Neutrophil (primary cell): ENCODE measurements at regions not wholly inside any gene's neighbourhood (a gene's known extent, or its start where the extent isn't known, plus 50 kb on each side); places are given as distances from the start of the nearest gene placed in this dataset.

Source experiments
- H3K27ac ChIP-seq: fragments of 200-600 bp; sonication (generic); 2 replicates; pipeline ENCODE4 v1.5.1; 2016; ENCODE audit warnings: mild to moderate bottlenecking, moderate library complexity
- H3K27me3 ChIP-seq: fragments of 200-600 bp; sonication (generic); 2 replicates; pipeline ENCODE4 v1.6.0; 2016; ENCODE audit warnings: mild to moderate bottlenecking
- H3K36me3 ChIP-seq: fragments of 200-600 bp; sonication (generic); 2 replicates; pipeline ENCODE4 v1.5.1; 2017
- H3K4me1 ChIP-seq, 2 experiments: fragments of 200-600 bp in 1 of 2; sonication (generic) in 1 of 2; 1 replicate in 1 of 2; 2 replicates in 1 of 2; pipeline versions ENCODE4 v1.5.1 to v1.6.1; 2013 to 2016; ENCODE audit warnings: low read depth in 1 of 2, low read length in 1 of 2, mild to moderate bottlenecking in 1 of 2, moderate library complexity in 1 of 2; ENCODE audit not compliant: control insufficient read depth in 1 of 2, insufficient read depth in 1 of 2
- H3K4me3 ChIP-seq, 2 experiments: fragments of 200-600 bp in 1 of 2; sonication (generic) in 1 of 2; 1 replicate in 1 of 2; 2 replicates in 1 of 2; pipeline ENCODE4 v1.5.1; 2013 to 2016; ENCODE audit warnings: low read depth in 1 of 2, low read length in 1 of 2, mild to moderate bottlenecking in 1 of 2, moderate library complexity in 1 of 2
- H3K9me3 ChIP-seq: fragments of 200-600 bp; sonication (generic); 2 replicates; pipeline ENCODE4 v1.5.1; 2016
- CTCF ChIP-seq: fragments of 200-600 bp; sonication (generic); IDR thresholded peaks from 2 replicates; pipeline ENCODE4 v1.5.1; 2016; ENCODE audit warnings: antibody characterized with exemption

DNA sequence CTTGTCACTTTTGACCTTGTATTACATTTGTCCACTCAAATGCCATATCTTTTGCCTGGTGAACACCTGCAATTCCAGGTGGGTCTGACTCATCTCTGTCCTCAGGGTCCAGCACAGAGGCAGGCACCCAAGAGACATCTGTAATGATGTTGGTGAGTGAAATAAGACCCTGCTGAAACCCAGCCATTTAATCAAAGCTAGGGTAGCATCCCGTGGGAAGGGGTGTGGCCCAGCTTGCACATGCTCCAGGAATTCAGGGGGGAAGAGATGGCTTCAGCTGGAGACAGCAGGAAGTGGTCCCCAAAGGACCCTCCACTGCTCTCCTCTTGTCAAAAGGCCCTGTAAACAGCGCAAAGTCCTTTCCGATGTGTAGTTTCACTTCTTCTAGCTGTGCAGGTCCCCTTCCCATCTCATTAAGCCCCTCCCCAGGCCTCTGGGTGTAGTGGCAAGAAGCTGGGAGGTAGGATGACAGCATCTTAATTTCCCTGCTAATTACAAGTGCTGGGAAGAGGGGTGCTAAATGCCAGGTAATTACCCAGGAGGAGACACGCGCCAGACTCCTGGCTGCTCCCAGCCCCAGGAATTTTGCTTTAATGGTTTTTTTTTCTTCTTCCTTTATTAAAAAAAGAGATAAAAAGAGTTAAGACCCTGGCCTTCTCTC is 54.4 kb upstream of the TRABD2B start:
- no peaks in the 10 kb centered on the region for H3K9me3 ChIP-seq
- H3K4me3 ChIP-seq = no peak overlapping the region
- no peak overlapping the region for H3K27ac ChIP-seq
- H3K27me3 ChIP-seq = peaks cover 28% of the 10 kb centered on the region
- no peaks in the 10 kb centered on the region for H3K4me1 ChIP-seq
- H3K36me3 ChIP-seq = no peaks in the 10 kb centered on the region
- TF ChIP-seq CTCF = no peak

- no peak for TF ChIP-seq CTCF
- peaks cover 28% of the 10 kb centered on the region for H3K27me3 ChIP-seq
- H3K36me3 ChIP-seq = no peaks in the 10 kb centered on the region
- H3K4me3 ChIP-seq = no peak overlapping the region
- no peaks in the 10 kb centered on the region for H3K4me1 ChIP-seq
- no peak overlapping the region for H3K27ac ChIP-seq
- H3K9me3 ChIP-seq = no peaks in the 10 kb centered on the region
These were observed 52.8 kb upstream of the TRABD2B start for GRCh38 chr1:48049823-48050535.

- Histone ChIP-seq H3K9me3 (no peaks in the 10 kb centered on the region), H3K4me1 (no peaks in the 10 kb centered on the region), H3K4me3 (no peak overlapping the region), H3K27me3 (peaks cover 28% of the 10 kb centered on the region), H3K27ac (no peak overlapping the region), H3K36me3 (no peaks in the 10 kb centered on the region)
- TF ChIP-seq CTCF = no peak
These were observed 51.8 kb upstream of the TRABD2B start for GRCh38 chr1:48048980-48049379.

- H3K4me1 ChIP-seq = no peaks in the 10 kb centered on the region
- H3K4me3 ChIP-seq = no peak overlapping the region
- H3K36me3 ChIP-seq = no peaks in the 10 kb centered on the region
- H3K27me3 ChIP-seq = peaks cover 23% of the 10 kb centered on the region
- no peaks in the 10 kb centered on the region for H3K9me3 ChIP-seq
- TF ChIP-seq CTCF = no peak
- no peak overlapping the region for H3K27ac ChIP-seq
These were observed 50.9 kb upstream of the TRABD2B start for GRCh38 chr1:48048064-48048463.

GRCh38 chr1:48047116-48047515 is 49.9 kb upstream of the TRABD2B start:
- Histone ChIP-seq H3K27me3 (peaks cover 14% of the 10 kb centered on the region), H3K9me3 (no peaks in the 10 kb centered on the region), H3K4me1 (no peaks in the 10 kb centered on the region), H3K36me3 (no peaks in the 10 kb centered on the region), H3K4me3 (no peak overlapping the region), H3K27ac (no peak overlapping the region)
- no peak for TF ChIP-seq CTCF
